ENCODE measurements at regions not wholly inside any gene's neighbourhood (a gene's known extent, or its start where the extent isn't known, plus 50 kb on each side); places are given as distances from the start of the nearest gene placed in this dataset.

GRCh38 chr3:75048650-75049049, 434.2 kb upstream of the CNTN3 start:
- Histone ChIP-seq H3K9me3 (no peaks in the 10 kb centered on the region), H3K27me3 (replicated peaks; ENCODE audit: insufficient read depth) (no peaks in the 10 kb centered on the region)
- intact Hi-C loops (cut with DNase I): no loop called here

GRCh38 chr3:75049533-75049932, 435.1 kb upstream of the CNTN3 start:
- Histone ChIP-seq H3K27me3 (replicated peaks; ENCODE audit: insufficient read depth) (no peaks in the 10 kb centered on the region), H3K9me3 (no peaks in the 10 kb centered on the region), H3K4me3 (no peak overlapping the region), H3K4me1 (replicated peaks) (no peaks in the 10 kb centered on the region), H3K27ac (no peak overlapping the region), H3K36me3 (no peaks in the 10 kb centered on the region)
- intact Hi-C loops (cut with DNase I): no loop called here
- WGBS: 76% methylated on average over 5 of the region's 5 CpGs
- TF ChIP-seq POLR2A (IDR thresholded peaks at IDR 0.05) (no peak), CTCF (IDR thresholded peaks at IDR 0.05) (no peak), POLR2AphosphoS5 (IDR thresholded peaks at IDR 0.05) (no peak)
- DNase-seq (ENCODE audit: low spot score): no peak

More at GRCh38 chr3:75048650-75049049, 434.2 kb upstream of the CNTN3 start:
- H3K4me1 ChIP-seq (replicated peaks): no peaks in the 10 kb centered on the region
- H3K36me3 ChIP-seq: no peaks in the 10 kb centered on the region
- TF ChIP-seq POLR2A (IDR thresholded peaks at IDR 0.05): no peak
- no peak for TF ChIP-seq CTCF (IDR thresholded peaks at IDR 0.05)
- TF ChIP-seq POLR2AphosphoS5 (IDR thresholded peaks at IDR 0.05): no peak
- WGBS: 93% methylated on average over 3 of the region's 3 CpGs
- no peak for DNase-seq (ENCODE audit: low spot score)
- H3K27ac ChIP-seq: no peak overlapping the region
- H3K4me3 ChIP-seq: no peak overlapping the region

GRCh38 chr3:75059120-75059519, 444.7 kb upstream of the CNTN3 start:
- intact Hi-C loops (cut with DNase I): no loop called here
- WGBS: 52% methylated on average over 1 of the region's 1 CpG
- H3K27ac ChIP-seq: no peak overlapping the region
- H3K9me3 ChIP-seq: no peaks in the 10 kb centered on the region
- TF ChIP-seq POLR2AphosphoS5 (IDR thresholded peaks at IDR 0.05) (no peak), CTCF (IDR thresholded peaks at IDR 0.05) (no peak), POLR2A (IDR thresholded peaks at IDR 0.05) (no peak)
- H3K4me3 ChIP-seq: no peak overlapping the region
- H3K27me3 ChIP-seq (replicated peaks; ENCODE audit: insufficient read depth): no peaks in the 10 kb centered on the region
- DNase-seq (ENCODE audit: low spot score): no peak
- H3K36me3 ChIP-seq: no peaks in the 10 kb centered on the region
- H3K4me1 ChIP-seq (replicated peaks): no peaks in the 10 kb centered on the region

GRCh38 chr3:75061806-75062205, 447.3 kb upstream of the CNTN3 start:
- Histone ChIP-seq H3K4me3 (no peak overlapping the region), H3K27me3 (replicated peaks; ENCODE audit: insufficient read depth) (no peaks in the 10 kb centered on the region), H3K36me3 (no peaks in the 10 kb centered on the region), H3K27ac (no peak overlapping the region), H3K4me1 (replicated peaks) (no peaks in the 10 kb centered on the region), H3K9me3 (no peaks in the 10 kb centered on the region)
- TF ChIP-seq POLR2AphosphoS5 (IDR thresholded peaks at IDR 0.05) (no peak), CTCF (IDR thresholded peaks at IDR 0.05) (no peak), POLR2A (IDR thresholded peaks at IDR 0.05) (no peak)
- 87% methylated on average over 2 of the region's 2 CpGs for WGBS
- no peak for DNase-seq (ENCODE audit: low spot score)
- intact Hi-C loops (cut with DNase I): no loop called here

- Histone ChIP-seq H3K4me1 (replicated peaks) (no peaks in the 10 kb centered on the region), H3K4me3 (no peak overlapping the region), H3K27ac (no peak overlapping the region), H3K36me3 (no peaks in the 10 kb centered on the region), H3K9me3 (no peaks in the 10 kb centered on the region), H3K27me3 (replicated peaks; ENCODE audit: insufficient read depth) (no peaks in the 10 kb centered on the region)
- intact Hi-C loops (cut with DNase I): no loop called here
- DNase-seq (ENCODE audit: low spot score): no peak
- 100% methylated on average over 1 of the region's 1 CpG for WGBS
- TF ChIP-seq CTCF (IDR thresholded peaks at IDR 0.05) (no peak), POLR2A (IDR thresholded peaks at IDR 0.05) (no peak), POLR2AphosphoS5 (IDR thresholded peaks at IDR 0.05) (no peak)
Observed at GRCh38 chr3:75075158-75075557, 460.7 kb upstream of the CNTN3 start.

Data from prostate gland (tissue), 2 donors.